Suprapubic skin (tissue), 4 donors: ENCODE measurements at regions not wholly inside any gene's neighbourhood (a gene's known extent, or its start where the extent isn't known, plus 50 kb on each side); places are given as distances from the start of the nearest gene placed in this dataset.
A peak's percentile ranks its signal among the peaks of the same experiment; 100 is the strongest.

Experiments used
- DNase-seq, 2 donors: peaks; one replicate each; pipeline ENCODE4 v3.0.0-alpha.2; 2019; ENCODE audit warnings: low spot score in 2 of 2
- H3K27ac ChIP-seq: fragments of 200-600 bp; sonication (generic); one replicate; pipeline ENCODE4 v1.5.1; 2019
- H3K27me3 ChIP-seq: fragments of 200-600 bp; sonication (generic); one replicate; pipeline ENCODE4 v1.5.1; 2019
- H3K36me3 ChIP-seq: fragments of 200-600 bp; sonication (generic); one replicate; pipeline ENCODE4 v1.5.1; 2019
- H3K4me1 ChIP-seq: fragments of 200-600 bp; sonication (generic); one replicate; pipeline ENCODE4 v1.5.1; 2019
- H3K4me3 ChIP-seq: fragments of 200-600 bp; sonication (generic); one replicate; pipeline ENCODE4 v1.5.1; 2019; ENCODE audit warnings: mild to moderate bottlenecking
- H3K9me3 ChIP-seq: fragments of 200-600 bp; sonication (generic); one replicate; pipeline ENCODE4 v1.5.1; 2019
- CTCF ChIP-seq, 2 donors: fragments of 200-600 bp in 1 of 2; fragments of 450-650 bp in 1 of 2; sonication (generic) in 1 of 2; IDR thresholded peaks; one replicate each; pipeline ENCODE4 v1.5.1; 2016 to 2019; ENCODE audit warnings: antibody characterized with exemption in 2 of 2, mild to moderate bottlenecking in 1 of 2, moderate library complexity in 1 of 2
- EP300 ChIP-seq: sonication (generic); formaldehyde crosslinking; IDR thresholded peaks from one replicate; pipeline ENCODE4 v1.6.1; 2017; ENCODE audit warnings: antibody characterized with exemption
- POLR2A ChIP-seq, 2 donors: fragments of 450-650 bp; IDR thresholded peaks; one replicate each; pipeline ENCODE4 v1.6.1; 2017; ENCODE audit warnings: antibody characterized with exemption in 2 of 2, mild to moderate bottlenecking in 2 of 2, moderate library complexity in 2 of 2
- POLR2AphosphoS5 ChIP-seq, 3 donors: sonication (generic); formaldehyde crosslinking; IDR thresholded peaks; one replicate each; pipeline ENCODE4 v1.6.1; 2017; ENCODE audit warnings: antibody characterized with exemption in 3 of 3
- WGBS: methylation state at CpG from one replicate; pipeline ENCODE4 v1.1.5; 2018; 5-methylcytosine and 5-hydroxymethylcytosine counted together

- no peaks in the 10 kb centered on the region for H3K9me3 ChIP-seq
- DNase-seq: no peak
- H3K4me1 ChIP-seq: no peaks in the 10 kb centered on the region
- no peaks in the 10 kb centered on the region for H3K27me3 ChIP-seq
- no peak for TF ChIP-seq POLR2A (IDR thresholded peaks at IDR 0.05)
- no peak for TF ChIP-seq POLR2AphosphoS5 (IDR thresholded peaks at IDR 0.05)
- H3K4me3 ChIP-seq: no peak overlapping the region
- H3K36me3 ChIP-seq: no peaks in the 10 kb centered on the region
- WGBS: 88% methylated on average over 1 of the region's 1 CpG
- no peak overlapping the region for H3K27ac ChIP-seq
Observed at GRCh38 chr14:75350505-75351060, 72.0 kb downstream of the FOS start.

DNA sequence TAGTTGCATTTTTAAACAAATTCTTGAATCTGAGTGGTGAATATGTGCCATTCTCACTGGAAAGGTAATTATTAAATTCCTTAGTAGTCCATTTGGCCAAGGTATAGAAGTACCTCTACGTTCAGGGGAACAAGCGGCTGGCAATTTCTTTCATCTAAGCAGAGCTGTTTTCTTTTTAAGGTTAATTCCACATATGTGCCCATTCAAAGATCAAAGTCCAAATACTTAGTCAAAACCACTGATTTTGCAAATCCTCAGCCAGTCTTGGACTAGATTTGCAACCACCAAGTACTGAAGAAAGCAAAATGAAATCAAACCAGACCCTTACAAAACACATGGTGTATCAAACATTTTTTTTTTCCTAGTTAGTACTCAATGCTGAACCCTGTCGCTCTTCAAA lies 68.7 kb upstream of the JDP2 start:
- Histone ChIP-seq H3K4me3 (no peak overlapping the region), H3K9me3 (no peaks in the 10 kb centered on the region), H3K27ac (no peak overlapping the region), H3K27me3 (no peaks in the 10 kb centered on the region), H3K4me1 (peaks cover 12% of the 10 kb centered on the region), H3K36me3 (no peaks in the 10 kb centered on the region)
- TF ChIP-seq POLR2AphosphoS5 (IDR thresholded peaks at IDR 0.05) (no peak), EP300 (no peak), CTCF (IDR thresholded peaks at IDR 0.05) (no peak), POLR2A (IDR thresholded peaks at IDR 0.05) (no peak)
- 74% methylated on average over 3 of the region's 3 CpGs for whole genome bisulfite sequencing
- DNase-seq: no peak

- TF ChIP-seq POLR2A (IDR thresholded peaks at IDR 0.05) (no peak), CTCF (IDR thresholded peaks at IDR 0.05) (no peak), EP300 (no peak), POLR2AphosphoS5 (IDR thresholded peaks at IDR 0.05) (no peak)
- Histone ChIP-seq H3K27me3 (no peaks in the 10 kb centered on the region), H3K27ac (no peak overlapping the region), H3K4me3 (no peak overlapping the region), H3K36me3 (no peaks in the 10 kb centered on the region), H3K4me1 (peaks cover 13% of the 10 kb centered on the region), H3K9me3 (no peaks in the 10 kb centered on the region)
- 80% methylated on average over 6 of the region's 6 CpGs for WGBS
- DNase-seq: no peak
Observed at GRCh38 chr14:75361041-75361440, 66.8 kb upstream of the JDP2 start.

DNA sequence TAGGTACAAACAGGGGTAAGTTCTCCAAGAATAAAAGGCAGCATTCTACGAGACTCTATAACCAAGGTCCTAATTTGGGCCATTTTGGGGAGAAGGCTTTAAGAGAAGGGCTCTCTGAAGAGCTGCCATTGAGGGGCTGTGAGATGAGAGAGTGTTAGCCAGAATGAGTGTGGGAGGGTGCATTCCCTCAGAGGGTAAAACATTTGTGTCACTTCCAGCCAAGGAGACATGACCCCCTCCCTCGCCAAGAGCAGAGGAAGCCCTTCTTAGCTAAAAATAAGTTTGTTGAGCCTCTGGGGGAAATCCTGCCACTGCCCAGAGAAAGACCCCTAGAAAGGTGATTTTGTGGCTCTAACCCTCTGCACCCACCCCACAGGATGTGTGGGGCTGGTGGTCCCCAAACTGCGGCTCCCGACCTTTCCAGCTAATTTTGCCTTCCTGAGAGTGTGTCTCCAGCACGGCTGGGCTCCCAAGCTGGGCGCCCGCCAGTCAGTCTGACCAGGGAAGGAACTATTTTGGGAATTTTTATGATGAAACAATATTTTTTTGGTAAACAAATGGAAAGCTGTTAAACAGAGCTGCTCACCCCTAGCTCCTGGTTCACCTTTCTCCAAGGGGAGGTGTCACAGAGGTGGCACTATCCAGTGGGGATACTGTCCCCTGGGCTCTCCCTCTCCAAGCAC lies 65.9 kb upstream of the JDP2 start:
- DNase-seq: peak in 1 of 2 donors; percentile 69
- Histone ChIP-seq H3K4me1 (peaks cover 13% of the 10 kb centered on the region), H3K36me3 (no peaks in the 10 kb centered on the region), H3K27me3 (no peaks in the 10 kb centered on the region), H3K27ac (no peak overlapping the region), H3K4me3 (no peak overlapping the region), H3K9me3 (no peaks in the 10 kb centered on the region)
- WGBS: 53% methylated on average over 7 of the region's 7 CpGs
- no peak for TF ChIP-seq CTCF (IDR thresholded peaks at IDR 0.05)
- TF ChIP-seq POLR2A (IDR thresholded peaks at IDR 0.05): no peak
- TF ChIP-seq POLR2AphosphoS5 (IDR thresholded peaks at IDR 0.05): no peak
- no peak for TF ChIP-seq EP300

DNA sequence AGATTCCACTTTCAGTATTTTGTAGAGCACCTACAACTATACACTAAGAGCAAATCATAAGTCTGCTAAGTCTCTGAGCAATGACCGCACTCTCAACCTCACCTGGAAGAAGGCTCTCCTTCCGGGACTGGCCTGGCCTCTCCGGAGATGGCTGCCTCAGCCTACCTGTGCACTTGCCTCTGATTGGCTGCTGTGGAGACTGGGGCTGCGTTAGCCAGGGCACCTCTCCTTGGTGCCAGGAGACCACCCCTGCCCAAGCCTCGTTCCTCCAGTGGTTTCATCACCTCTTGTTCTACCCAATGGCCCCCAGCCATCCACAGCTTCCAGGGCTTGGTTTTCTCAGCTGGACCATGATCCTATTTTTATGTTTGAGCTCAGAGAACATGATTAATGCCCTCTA lies 64.7 kb upstream of the JDP2 start:
- H3K4me3 ChIP-seq: no peak overlapping the region
- H3K27me3 ChIP-seq: no peaks in the 10 kb centered on the region
- peak overlapping the region; percentile 66 for H3K27ac ChIP-seq
- TF ChIP-seq POLR2AphosphoS5 (IDR thresholded peaks at IDR 0.05) (no peak), POLR2A (IDR thresholded peaks at IDR 0.05) (no peak), EP300 (no peak), CTCF (IDR thresholded peaks at IDR 0.05) (no peak)
- no peaks in the 10 kb centered on the region for H3K9me3 ChIP-seq
- no peaks in the 10 kb centered on the region for H3K36me3 ChIP-seq
- WGBS: 84% methylated on average over 5 of the region's 5 CpGs
- peaks cover 13% of the 10 kb centered on the region for H3K4me1 ChIP-seq
- no peak for DNase-seq
